HCT116 (cell line): ENCODE measurements at regions not wholly inside any gene's neighbourhood (a gene's known extent, or its start where the extent isn't known, plus 50 kb on each side); places are given as distances from the start of the nearest gene placed in this dataset.

Source experiments
- ATAC-seq: fragments of 200-7000 bp; cut with Tn5 transposase; 2 replicates; pipeline ENCODE4 v1.9.1; 2020; ENCODE audit warnings: mild to moderate bottlenecking, moderate library complexity
- BruUV-seq: library from RNA; stranded (reverse); fragments of 400-500 nt; replicated peaks from 2 replicates; lab custom pipeline; 2021; lab: Mats Ljungman, UMichigan
- CTCF ChIA-PET: fragments of 300-600 bp; sonication (Branson Sonifier 250); formaldehyde crosslinking; loops from one replicate; lab custom pipeline; 2021; ENCODE audit warnings: antibody characterized with exemption; lab: Charles Lee
- POLR2A ChIA-PET: fragments of 300-600, 350-600 bp; sonication (Branson Sonifier 250); formaldehyde crosslinking; loops from one replicate; lab custom pipeline; 2021; ENCODE audit warnings: antibody characterized with exemption; lab: Charles Lee
- RAD21 ChIA-PET, 2 experiments: fragments of 300-600 bp; sonication (Branson Sonifier 250); formaldehyde crosslinking; loops; one replicate each; lab custom pipeline; 2023; ENCODE audit warnings: low total read pairs in 2 of 2; ENCODE audit not compliant: uncharacterized antibody in 2 of 2, unreplicated experiment in 2 of 2, low non-redundant PET in 1 of 2; lab: Charles Lee
- DNase-seq: peaks from one replicate; pipeline ENCODE4 v3.0.0-alpha.2; 2010; ENCODE audit warnings: low read depth, low spot score
- H2AFZ ChIP-seq: fragments of 200-600 bp; shearing (Covaris generic), sonication (generic); 2 replicates; pipeline ENCODE4 v1.6.1; 2017; ENCODE audit warnings: low read depth, mixed run types, mixed read lengths, antibody characterized with exemption, low read length; ENCODE audit not compliant: poor library complexity, severe bottlenecking
- H3K27ac ChIP-seq: 2 replicates; pipeline ENCODE4 v1.5.1; 2012; ENCODE audit warnings: low read depth, low read length
- H3K27me3 ChIP-seq: fragments of 200-600 bp; sonication (generic); 2 replicates; pipeline ENCODE4 v1.6.1; 2016; ENCODE audit warnings: mixed run types, low read length, mixed read lengths; ENCODE audit not compliant: insufficient read depth
- H3K36me3 ChIP-seq, 2 experiments: fragments of 200-500 bp in 1 of 2; fragments of 200-600 bp in 1 of 2; sonication (Bioruptor generic) in 1 of 2; sonication (generic) in 1 of 2; 2 replicates each; pipeline versions ENCODE4 v1.5.1 to v1.6.1; 2014 to 2016; ENCODE audit warnings: low read length in 2 of 2, inconsistent platforms in 1 of 2, mixed read lengths in 1 of 2, mixed run types in 1 of 2; ENCODE audit not compliant: insufficient read depth in 2 of 2, control insufficient read depth in 1 of 2
- H3K4me1 ChIP-seq, 2 experiments: fragments of 200-600 bp in 1 of 2; sonication (generic) in 1 of 2; 2 replicates each; pipeline versions ENCODE4 v1.5.1 to v1.6.1; 2012 to 2017; ENCODE audit warnings: low read length in 2 of 2, inconsistent platforms in 1 of 2, mild to moderate bottlenecking in 1 of 2, mixed read lengths in 1 of 2, mixed run types in 1 of 2, moderate library complexity in 1 of 2; ENCODE audit not compliant: insufficient read depth in 2 of 2, control insufficient read depth in 1 of 2
- H3K4me2 ChIP-seq: fragments of 200-600 bp; sonication (generic); 2 replicates; pipeline ENCODE4 v1.6.1; 2017; ENCODE audit warnings: mixed run types, low read length, mixed read lengths
- H3K4me3 ChIP-seq, 2 experiments: fragments of 200-600 bp in 1 of 2; sonication (generic) in 1 of 2; replicated peaks in 1 of 2; 2 replicates each; pipeline ENCODE4 v1.5.1; 2011 to 2016; ENCODE audit warnings: low read length in 2 of 2, control low read depth in 1 of 2, low read depth in 1 of 2, mild to moderate bottlenecking in 1 of 2, mixed read lengths in 1 of 2, mixed run types in 1 of 2
- H3K79me2 ChIP-seq: fragments of 200-600 bp; sonication (generic); 2 replicates; pipeline ENCODE4 v1.6.1; 2017; ENCODE audit warnings: mild to moderate bottlenecking, mixed run types, low read length, moderate library complexity, mixed read lengths; ENCODE audit not compliant: insufficient read depth
- H3K9ac ChIP-seq: fragments of 200-600 bp; sonication (generic); 2 replicates; pipeline ENCODE4 v1.6.1; 2016; ENCODE audit warnings: low read length, mixed read lengths
- H3K9me2 ChIP-seq: fragments of 200-600 bp; sonication (generic), shearing (Covaris generic); 2 replicates; pipeline ENCODE4 v1.6.1; 2017; ENCODE audit warnings: mixed run types, mild to moderate bottlenecking, moderate library complexity; ENCODE audit not compliant: insufficient read depth
- H3K9me3 ChIP-seq, 2 experiments: fragments of 200-500 bp in 1 of 2; fragments of 200-600 bp in 1 of 2; sonication (Bioruptor generic) in 1 of 2; sonication (generic) in 1 of 2; 2 replicates each; pipeline ENCODE4 v1.6.1; 2014 to 2017; ENCODE audit warnings: low read length in 2 of 2, mixed read lengths in 2 of 2, inconsistent platforms in 1 of 2, low read depth in 1 of 2, mild to moderate bottlenecking in 1 of 2, mixed run types in 1 of 2, moderate library complexity in 1 of 2; ENCODE audit not compliant: control insufficient read depth in 1 of 2, insufficient read depth in 1 of 2
- H4K20me1 ChIP-seq: fragments of 200-600 bp; sonication (generic), shearing (Covaris generic); 2 replicates; pipeline ENCODE4 v1.6.1; 2017; ENCODE audit warnings: mixed run types, mild to moderate bottlenecking, moderate library complexity; ENCODE audit not compliant: insufficient read depth
- CBX3 ChIP-seq: IDR thresholded peaks from 2 replicates; pipeline ENCODE4 v1.6.1; 2012; ENCODE audit warnings: low read depth
- CEBPB ChIP-seq: IDR thresholded peaks from 2 replicates; pipeline ENCODE4 v1.6.1; 2012; ENCODE audit warnings: low read depth
- EGR1 ChIP-seq: IDR thresholded peaks from 2 replicates; pipeline ENCODE4 v1.6.1; 2012; ENCODE audit warnings: low read depth
- EZH2 ChIP-seq: fragments of 200-600 bp; sonication (generic); IDR thresholded peaks from 2 replicates; pipeline ENCODE4 v1.6.1; 2017; ENCODE audit warnings: antibody characterized with exemption, mixed run types
- EZH2phosphoT487 ChIP-seq: fragments of 200-600 bp; IDR thresholded peaks from 2 replicates; pipeline ENCODE4 v1.6.1; 2018; ENCODE audit warnings: antibody characterized with exemption, borderline replicate concordance
- FOSL1 ChIP-seq: IDR thresholded peaks from 2 replicates; pipeline ENCODE4 v1.6.1; 2012; ENCODE audit warnings: low read depth
- POLR2A ChIP-seq: IDR thresholded peaks from 2 replicates; pipeline ENCODE4 v1.7.0; 2011; ENCODE audit warnings: borderline replicate concordance; ENCODE audit not compliant: insufficient read depth, insufficient read length; ENCODE audit errors: extremely low read depth
- POLR2AphosphoS5 ChIP-seq: IDR thresholded peaks from 2 replicates; pipeline ENCODE4 v1.6.1; 2011; ENCODE audit warnings: mild to moderate bottlenecking, low read depth, low read length, moderate library complexity
- SP1 ChIP-seq: IDR thresholded peaks from 2 replicates; pipeline ENCODE4 v1.6.1; 2012; ENCODE audit warnings: low read depth
- TCF7L2 ChIP-seq: IDR thresholded peaks from 2 replicates; pipeline ENCODE4 v1.7.0; 2011; ENCODE audit warnings: borderline replicate concordance, inconsistent platforms; ENCODE audit not compliant: insufficient read depth, insufficient read length; ENCODE audit errors: extremely low read depth
- intact Hi-C: fragments of 100-400 bp; cut with micrococcal nuclease; formaldehyde crosslinking; loops from 2 replicates; pipeline ENCODE4 v1.10.0; 2022
- TF ChIP-seq, protein P1 (sequence below), 3 experiments: fragments of 200-600 bp in 1 of 3; sonication (generic) in 1 of 3; IDR thresholded peaks in 2 of 3; conservative IDR thresholded peaks in 1 of 3; 2 replicates each; pipeline ENCODE4 v1.5.1; 2012 to 2017; ENCODE audit warnings: low read depth in 2 of 3, low read length in 2 of 3, antibody characterized with exemption in 1 of 3, borderline replicate concordance in 1 of 3, control low read depth in 1 of 3, mild to moderate bottlenecking in 1 of 3, mixed read lengths in 1 of 3, mixed run types in 1 of 3, moderate library complexity in 1 of 3; ENCODE audit not compliant: insufficient read depth in 1 of 3
- TF ChIP-seq, protein P2 (sequence below): IDR thresholded peaks from 2 replicates; pipeline ENCODE4 v1.6.1; 2011; ENCODE audit warnings: mild to moderate bottlenecking, low read length, moderate library complexity; ENCODE audit not compliant: insufficient replicate concordance; ENCODE audit errors: extremely low read depth
- TF ChIP-seq, protein P3 (sequence below): IDR thresholded peaks from 2 replicates; pipeline ENCODE4 v1.6.1; 2012

DNA sequence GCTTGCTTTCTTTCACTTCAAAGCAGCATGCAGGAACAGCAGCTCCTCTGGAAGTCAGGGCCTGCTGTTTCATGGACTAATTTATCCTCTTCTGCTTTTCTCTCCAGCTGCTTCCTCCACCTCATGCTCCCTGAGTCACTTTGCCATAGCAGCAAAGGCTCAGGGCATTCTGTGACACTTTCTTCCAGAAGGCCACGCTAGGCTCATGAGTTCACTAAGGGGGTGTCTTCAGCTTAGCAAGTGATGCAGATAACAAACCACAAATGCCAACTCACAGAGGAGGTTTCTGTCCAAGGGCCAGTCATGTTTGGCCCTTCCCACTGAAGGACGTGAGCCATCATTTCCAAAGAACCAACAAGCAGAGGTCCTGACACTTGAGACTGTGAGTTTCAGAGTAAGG lies 200.2 kb downstream of the ADGRA3 start:
- Histone ChIP-seq H3K9ac (no peak overlapping the region), H3K27ac (no peak overlapping the region), H2AFZ (no peak overlapping the region), H3K9me2 (no peaks in the 10 kb centered on the region), H3K79me2 (no peaks in the 10 kb centered on the region), H4K20me1 (no peaks in the 10 kb centered on the region), H3K4me2 (no peak overlapping the region), H3K4me3 (no peak overlapping the region), H3K9me3 (no peaks in the 10 kb centered on the region), H3K4me1 (no peaks in the 10 kb centered on the region), H3K27me3 (no peaks in the 10 kb centered on the region), H3K36me3 (no peaks in the 10 kb centered on the region)
- ChIA-PET RAD21 (no interaction called here), POLR2A (no interaction called here), CTCF (no interaction called here)
- intact Hi-C loops, result no loop called here
- no peak for DNase-seq
- ATAC-seq, result no peak
- TF ChIP-seq POLR2A (no peak), SP1 (no peak), POLR2AphosphoS5 (no peak), FOSL1 (no peak), EZH2 (no peak), CBX3 (no peak), EZH2phosphoT487 (no peak), EGR1 (no peak), CEBPB (no peak), TCF7L2 (no peak)
- TF ChIP-seq, protein P1, sequence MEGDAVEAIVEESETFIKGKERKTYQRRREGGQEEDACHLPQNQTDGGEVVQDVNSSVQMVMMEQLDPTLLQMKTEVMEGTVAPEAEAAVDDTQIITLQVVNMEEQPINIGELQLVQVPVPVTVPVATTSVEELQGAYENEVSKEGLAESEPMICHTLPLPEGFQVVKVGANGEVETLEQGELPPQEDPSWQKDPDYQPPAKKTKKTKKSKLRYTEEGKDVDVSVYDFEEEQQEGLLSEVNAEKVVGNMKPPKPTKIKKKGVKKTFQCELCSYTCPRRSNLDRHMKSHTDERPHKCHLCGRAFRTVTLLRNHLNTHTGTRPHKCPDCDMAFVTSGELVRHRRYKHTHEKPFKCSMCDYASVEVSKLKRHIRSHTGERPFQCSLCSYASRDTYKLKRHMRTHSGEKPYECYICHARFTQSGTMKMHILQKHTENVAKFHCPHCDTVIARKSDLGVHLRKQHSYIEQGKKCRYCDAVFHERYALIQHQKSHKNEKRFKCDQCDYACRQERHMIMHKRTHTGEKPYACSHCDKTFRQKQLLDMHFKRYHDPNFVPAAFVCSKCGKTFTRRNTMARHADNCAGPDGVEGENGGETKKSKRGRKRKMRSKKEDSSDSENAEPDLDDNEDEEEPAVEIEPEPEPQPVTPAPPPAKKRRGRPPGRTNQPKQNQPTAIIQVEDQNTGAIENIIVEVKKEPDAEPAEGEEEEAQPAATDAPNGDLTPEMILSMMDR (IDR thresholded peaks at IDR 0.05 in 2 of 3, conservative IDR thresholded peaks at IDR 0.05 in 1 of 3; ENCODE audit: borderline replicate concordance in 1 of 3, insufficient read depth in 1 of 3, low read depth in 2 of 3, low read length in 2 of 3), result no peak
- TF ChIP-seq, protein P2, sequence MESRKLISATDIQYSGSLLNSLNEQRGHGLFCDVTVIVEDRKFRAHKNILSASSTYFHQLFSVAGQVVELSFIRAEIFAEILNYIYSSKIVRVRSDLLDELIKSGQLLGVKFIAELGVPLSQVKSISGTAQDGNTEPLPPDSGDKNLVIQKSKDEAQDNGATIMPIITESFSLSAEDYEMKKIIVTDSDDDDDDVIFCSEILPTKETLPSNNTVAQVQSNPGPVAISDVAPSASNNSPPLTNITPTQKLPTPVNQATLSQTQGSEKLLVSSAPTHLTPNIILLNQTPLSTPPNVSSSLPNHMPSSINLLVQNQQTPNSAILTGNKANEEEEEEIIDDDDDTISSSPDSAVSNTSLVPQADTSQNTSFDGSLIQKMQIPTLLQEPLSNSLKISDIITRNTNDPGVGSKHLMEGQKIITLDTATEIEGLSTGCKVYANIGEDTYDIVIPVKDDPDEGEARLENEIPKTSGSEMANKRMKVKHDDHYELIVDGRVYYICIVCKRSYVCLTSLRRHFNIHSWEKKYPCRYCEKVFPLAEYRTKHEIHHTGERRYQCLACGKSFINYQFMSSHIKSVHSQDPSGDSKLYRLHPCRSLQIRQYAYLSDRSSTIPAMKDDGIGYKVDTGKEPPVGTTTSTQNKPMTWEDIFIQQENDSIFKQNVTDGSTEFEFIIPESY, result no peak
- TF ChIP-seq, protein P3, sequence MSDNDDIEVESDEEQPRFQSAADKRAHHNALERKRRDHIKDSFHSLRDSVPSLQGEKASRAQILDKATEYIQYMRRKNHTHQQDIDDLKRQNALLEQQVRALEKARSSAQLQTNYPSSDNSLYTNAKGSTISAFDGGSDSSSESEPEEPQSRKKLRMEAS, result no peak
- BruUV-seq, result no TSS peak
